ENCODE measurements at regions not wholly inside any gene's neighbourhood (a gene's known extent, or its start where the extent isn't known, plus 50 kb on each side); places are given as distances from the start of the nearest gene placed in this dataset.
A peak's percentile ranks its signal among the peaks of the same experiment; 100 is the strongest.
"Not testable (repeated sequence)": the region's sequence is repeated elsewhere in the genome, so short reads cannot be mapped to it uniquely, and the experiment has no call there.

DNA sequence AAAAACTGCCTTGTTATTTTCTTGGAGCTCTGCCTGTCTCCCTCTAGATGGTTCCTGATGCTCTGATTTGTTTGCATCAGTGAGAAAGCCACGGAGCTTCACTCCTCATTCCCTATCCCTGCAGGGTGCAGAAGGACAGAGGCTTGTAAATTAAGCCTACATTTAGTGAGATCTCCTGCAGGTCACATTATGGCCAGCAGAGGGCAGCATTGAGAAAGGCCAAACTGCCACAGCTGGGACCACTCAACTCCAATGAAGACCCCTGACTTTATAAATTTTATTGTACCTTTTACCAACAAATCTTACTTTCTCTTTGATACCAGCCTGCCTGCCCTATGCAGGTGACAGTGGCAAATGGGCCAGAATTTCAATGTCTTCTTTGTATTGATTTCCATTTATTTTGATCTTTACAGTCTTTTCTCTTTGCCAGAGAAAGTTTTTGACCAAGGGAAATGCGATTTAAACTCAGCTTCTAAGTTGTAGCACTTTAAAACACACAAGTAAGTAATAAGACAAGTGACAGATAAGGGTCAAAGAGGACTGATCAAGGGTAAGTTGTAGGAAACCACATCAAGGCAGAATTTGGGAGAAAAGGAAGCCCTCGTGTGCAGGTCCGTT lies 1029.1 kb upstream of the KLHL29 start:
- peak; percentile 1 for DNase-seq (ENCODE audit: low spot score)

DNA sequence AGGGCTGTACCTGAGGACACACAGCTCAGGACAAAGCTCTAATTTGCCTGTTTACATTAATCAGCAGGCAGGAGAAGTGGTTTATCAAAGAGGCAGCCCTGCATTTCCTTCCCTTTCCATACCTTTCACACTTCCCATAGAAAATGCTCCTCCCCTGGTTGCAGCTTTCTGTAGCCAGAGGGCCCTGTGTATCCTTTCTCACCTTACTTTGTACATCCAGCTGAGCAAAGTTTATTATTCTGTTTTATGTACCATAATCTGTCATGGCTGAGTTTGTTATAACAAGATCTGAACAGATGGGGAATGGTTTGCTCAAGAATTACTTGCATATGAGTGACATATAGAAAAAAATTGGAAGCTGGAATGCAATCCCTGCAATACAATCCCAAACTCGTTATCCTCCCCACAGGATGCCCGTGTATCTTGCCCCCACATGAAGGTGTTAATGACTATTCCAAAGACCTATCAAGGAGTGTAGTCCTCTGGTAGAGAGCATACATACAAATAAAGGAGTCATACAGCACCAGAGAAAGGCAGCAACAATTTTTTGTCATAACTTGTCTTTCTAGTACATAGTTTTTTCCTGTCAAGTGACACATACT lies 1025.8 kb upstream of the KLHL29 start:
- no peak for DNase-seq (ENCODE audit: low spot score)

DNA sequence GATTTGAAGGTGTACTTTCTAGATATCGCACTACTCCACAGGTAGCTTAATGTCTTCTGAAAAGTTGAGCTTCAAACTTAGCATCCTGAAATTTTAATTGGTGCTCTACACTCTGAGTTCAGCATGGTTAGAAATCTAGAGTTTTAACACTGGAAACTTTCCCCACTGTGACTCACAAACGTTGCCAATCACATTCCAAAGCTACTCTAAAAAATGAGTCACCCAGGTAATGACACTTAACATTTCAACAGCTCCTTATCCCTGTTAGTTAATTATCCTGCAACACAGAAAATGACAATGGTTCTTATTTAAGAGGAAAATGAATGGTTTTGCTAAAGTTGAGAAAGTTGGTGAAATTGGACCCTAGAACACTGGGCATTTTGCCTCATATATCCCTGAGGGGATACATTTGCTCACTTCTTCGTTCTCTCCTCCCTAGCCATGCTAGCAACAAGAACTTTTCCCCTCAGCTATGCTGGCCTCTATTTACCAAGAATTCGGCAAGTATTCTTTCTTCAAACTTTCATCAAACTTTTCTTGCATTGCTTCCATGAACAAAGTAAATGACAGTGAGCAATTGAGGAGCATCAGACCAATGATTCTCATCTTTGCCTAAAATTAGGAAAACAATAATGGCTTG lies 1024.1 kb upstream of the KLHL29 start:
- no peak for DNase-seq (ENCODE audit: low spot score)

DNA sequence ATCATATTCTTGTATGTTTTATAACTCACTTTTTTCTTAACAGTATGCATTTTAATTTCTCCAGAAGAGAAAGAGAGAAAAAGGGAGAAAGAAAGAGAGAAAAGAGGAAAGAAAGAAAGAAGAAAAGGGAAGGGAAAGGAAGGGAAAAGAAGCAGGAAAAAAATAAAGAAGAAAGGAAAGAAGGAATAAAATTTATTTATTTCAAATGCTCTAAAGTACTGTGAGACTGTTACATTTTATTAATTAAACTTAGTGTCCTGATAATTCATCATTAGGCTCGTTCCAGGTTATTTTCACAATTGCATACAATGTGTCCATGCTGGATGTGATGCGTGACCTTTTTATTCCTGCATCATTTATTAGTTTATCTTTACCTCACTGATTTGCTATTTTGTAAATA lies 1023.4 kb upstream of the KLHL29 start:
- DNase-seq (ENCODE audit: low spot score) = no peak

DNA sequence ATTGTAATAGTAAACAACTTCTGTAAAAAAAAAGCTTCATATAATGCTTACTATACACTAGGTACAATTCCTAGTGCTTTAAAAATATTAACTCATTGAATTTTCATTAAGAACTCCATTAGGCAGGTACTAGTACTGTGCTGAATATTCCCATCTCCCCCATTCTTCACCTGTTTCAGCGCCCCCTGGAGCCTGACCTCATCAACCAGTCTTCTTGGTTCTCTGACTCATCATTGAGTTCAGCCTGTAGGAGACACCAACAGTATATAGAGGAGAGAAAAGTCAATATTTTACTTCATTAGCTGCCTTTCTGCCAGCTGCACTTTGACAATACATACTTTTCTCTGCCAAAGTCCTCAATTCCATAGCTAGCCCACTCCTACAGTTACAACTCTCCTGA lies 1009.9 kb upstream of the KLHL29 start:
- DNase-seq (ENCODE audit: low spot score) = no peak

DNA sequence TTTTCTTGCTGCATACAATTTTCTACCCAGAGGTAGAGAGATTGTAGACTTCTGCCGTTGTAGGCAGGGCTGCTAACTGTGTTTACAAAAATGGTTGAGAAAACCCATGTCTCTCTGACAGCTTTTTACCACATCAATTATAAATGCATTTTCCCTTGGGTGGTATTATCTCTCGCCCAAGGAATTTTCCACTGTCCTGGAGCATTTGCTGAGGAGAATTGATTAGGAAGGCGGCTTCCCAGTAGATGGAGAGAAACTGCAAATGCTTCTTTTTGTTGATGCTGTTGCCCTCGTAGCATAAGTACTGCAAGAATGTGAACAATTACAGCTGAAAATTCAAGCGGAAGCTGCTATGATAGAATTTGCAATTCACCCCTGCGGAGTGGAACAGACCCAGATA lies 1007.7 kb upstream of the KLHL29 start:
- no peak for DNase-seq (ENCODE audit: low spot score)

DNA sequence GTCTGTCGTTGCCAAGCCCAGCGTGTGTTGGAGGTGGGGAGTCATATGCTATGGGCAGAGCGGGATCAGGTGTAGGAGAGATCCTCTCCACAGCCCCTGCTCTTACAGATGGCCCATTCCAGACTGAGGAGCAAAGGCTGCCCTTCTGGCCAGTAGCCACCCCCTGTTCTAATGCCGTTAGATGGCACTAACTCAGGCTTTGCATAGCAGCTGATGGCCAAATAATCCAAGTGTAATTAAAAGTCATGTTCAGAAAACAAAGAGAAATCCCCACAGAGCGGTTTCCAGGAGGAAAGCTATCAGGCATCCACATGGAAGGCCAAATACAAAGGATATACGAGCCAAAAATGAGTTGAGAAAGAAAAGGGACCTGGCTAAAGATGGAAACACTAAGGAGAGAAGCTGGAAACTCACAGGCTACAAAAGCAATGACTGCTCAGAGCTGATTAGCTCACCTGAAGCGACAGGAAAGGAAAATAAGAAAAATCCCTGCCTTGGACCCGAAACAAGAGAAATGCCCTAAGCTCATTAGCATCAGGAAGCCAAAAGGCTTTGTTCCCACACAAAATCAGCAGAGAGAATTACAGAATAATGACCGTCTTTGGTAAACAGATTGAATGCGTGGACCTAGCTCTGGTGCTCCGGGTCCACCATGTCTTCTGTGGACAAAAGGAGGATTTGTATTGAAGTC lies 1002.4 kb upstream of the KLHL29 start:
- DNase-seq (ENCODE audit: low spot score) = no peak

DNA sequence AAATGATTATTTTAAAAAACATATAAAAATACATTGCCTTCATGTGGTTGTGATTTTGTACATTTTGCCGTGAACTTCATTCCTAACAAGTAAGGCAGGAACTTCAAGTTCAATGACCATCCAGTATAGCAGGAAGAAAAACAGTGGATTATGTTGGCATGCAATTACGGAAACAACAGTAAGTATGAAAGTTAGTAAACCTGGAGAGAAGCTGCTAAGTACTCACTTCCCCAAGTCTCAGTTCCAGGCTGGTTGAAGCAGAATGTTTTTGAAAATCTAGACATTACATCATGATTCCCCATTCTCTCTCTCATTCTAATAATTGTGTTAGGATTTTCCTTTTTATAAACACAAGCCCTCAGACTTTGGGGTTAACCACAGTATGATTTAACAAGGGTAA lies 987.1 kb upstream of the KLHL29 start:
- no peak for DNase-seq (ENCODE audit: low spot score)

DNA sequence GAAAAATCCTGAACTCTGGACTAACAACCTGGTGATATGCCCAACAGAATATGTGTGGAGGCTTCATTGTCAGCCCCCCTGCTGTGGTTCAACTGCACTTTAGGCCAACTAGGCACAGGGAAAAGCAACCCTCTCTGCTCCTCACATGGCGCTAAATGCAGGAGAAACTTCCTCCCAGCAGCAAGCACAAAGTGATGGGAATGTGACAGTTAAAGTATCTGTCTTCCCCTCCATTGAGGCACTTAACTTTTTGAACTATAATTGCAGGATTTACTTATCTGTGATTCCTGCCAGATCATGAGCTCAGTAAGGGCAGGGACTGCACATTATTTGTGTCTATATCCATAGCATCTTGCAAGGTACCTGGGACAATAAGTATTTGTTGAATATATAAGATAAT lies 981.2 kb upstream of the KLHL29 start:
- no peak for DNase-seq (ENCODE audit: low spot score)

DNA sequence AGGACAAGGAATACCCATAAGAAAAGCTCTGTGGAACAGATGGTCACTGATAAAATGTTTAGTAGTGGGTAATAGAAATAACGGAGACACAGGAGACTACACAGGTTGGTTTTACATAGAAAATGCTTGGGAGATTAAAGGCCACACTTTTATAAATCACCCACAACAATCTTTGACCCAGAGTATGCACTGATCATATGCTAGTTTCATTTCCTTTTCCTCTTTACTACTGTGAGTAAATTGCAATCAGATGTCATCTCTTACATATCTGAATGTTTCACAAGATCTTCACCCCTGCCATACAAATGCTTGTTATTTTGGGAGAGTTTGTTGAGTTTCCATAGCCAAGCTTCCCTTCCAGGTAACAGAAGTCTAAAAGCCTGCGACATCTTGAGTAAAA lies 978.4 kb upstream of the KLHL29 start:
- DNase-seq (ENCODE audit: low spot score) = no peak

DNA sequence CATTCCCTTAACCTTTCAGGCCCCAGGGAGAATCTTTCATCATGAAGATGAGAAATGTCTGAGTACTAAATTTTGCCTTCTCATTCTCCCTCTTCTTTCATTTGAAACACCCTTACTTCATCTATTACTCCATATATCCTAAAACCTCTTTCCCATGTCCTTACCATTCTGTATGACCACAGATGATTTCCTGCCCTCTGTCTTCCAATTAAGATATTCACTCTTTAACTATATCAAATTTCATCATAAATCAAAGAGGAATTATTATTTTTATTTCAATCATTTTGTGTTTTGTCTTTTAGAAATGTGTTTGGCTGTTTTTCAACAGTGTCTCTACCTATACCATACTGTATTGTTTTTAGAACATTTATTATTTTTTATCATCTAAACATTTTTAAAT lies 964.9 kb upstream of the KLHL29 start:
- DNase-seq (ENCODE audit: low spot score) = no peak

DNA sequence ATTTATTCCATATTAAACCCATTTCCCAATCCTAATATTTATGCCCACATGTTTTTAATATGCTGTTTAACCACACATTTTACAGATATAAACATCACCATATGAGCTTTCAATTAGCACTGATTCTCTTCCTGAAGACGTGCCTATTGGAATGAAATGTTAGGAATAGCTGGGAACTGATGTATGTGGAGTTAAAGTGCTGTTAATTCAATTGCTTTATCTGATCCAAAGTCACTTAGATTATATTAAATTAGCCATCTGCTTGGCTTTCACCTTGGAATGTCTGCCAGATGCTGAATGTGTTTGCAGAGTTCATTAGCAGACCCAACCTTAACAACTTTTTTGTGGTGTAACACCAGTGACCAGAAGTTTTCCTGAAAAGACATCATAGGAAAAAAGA lies 942.9 kb upstream of the KLHL29 start:
- no peak for DNase-seq (ENCODE audit: low spot score)

DNA sequence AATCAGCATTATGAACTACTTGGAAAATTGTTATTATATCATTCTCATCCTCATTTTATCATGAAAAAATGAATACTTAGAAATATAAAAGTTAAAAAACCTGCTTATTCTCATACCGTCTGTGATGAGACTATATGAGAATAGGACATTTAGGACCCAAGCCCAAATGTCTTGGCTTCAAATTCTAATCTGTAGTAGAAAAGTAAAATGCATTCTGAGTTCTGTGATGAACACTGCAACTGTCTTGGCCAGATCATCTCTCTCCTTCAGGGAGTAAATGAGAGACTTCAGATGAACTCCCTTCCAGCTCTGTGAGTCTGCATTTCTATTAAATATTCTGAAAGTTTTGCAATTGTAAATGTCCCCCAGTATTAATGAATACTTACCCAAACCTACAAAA lies 940.7 kb upstream of the KLHL29 start:
- no peak for DNase-seq (ENCODE audit: low spot score)

DNA sequence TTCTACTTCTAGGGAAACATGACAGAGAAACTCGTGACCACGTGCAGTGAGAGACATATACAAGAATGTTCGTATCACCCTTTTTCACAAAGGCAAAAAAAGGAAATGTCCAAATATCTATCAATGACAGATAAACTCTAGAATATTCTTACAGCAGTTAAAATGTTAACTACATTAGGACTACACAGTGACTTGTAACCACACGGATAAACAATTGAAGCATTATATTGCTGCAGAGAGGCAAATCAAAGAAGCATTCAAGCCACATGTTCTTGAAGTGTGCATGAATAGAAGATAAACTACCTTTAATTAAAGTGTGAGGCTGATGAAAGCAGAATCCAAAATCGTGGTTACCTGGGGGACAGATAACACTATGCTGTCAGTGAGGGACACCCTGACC lies 935.3 kb upstream of the KLHL29 start:
- no peak for DNase-seq (ENCODE audit: low spot score)

DNA sequence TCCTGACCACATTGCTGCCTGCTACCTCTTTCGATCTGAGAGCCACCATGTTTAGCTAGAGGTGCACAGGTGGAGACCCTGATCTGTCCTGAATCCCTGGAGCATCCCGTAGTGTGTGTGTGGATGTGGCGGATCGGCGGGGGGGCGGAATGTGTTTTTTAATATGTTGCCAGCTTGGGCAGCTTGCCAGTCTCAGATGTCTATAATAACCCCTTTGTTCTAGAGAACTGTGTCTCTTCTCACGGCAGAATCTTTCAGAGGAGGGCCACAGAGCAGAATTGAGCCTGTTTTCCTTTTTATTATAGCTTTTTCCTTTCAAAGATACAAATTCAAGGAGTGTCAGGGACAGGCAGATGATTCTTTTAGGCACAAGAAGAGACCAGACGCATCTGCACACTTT lies 934.1 kb upstream of the KLHL29 start:
- DNase-seq (ENCODE audit: low spot score) = no peak

DNA sequence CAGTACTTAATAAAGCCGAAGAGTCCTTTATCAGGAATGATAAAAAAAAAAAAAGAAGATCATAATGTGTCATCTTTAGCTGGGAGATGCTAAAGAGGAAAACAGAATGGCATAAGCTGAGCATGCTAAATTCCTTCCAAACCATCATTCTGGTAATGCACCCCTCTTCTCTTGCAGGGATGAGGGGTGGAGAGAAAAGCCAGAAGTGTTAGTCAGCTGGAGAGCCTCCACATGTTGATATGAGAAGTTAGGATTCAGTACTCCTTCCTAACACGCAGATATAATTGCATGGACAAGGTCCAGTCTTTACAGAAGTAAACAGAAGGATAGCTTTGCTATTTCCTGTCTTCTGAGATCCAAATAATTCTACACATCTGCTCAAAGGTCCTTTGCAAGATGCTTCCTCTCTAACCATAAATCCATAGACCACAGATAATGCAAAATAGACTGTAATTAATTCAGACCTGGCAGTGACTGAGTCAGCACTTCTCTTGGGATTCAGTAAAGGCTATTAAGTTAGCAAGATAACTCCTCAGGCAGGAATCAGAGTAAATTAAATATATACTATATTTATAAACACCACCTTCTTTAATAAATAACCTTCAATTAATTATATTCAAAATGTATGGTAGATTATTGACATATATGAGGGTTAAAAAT lies 930.0 kb upstream of the KLHL29 start:
- no peak for DNase-seq (ENCODE audit: low spot score)

DNA sequence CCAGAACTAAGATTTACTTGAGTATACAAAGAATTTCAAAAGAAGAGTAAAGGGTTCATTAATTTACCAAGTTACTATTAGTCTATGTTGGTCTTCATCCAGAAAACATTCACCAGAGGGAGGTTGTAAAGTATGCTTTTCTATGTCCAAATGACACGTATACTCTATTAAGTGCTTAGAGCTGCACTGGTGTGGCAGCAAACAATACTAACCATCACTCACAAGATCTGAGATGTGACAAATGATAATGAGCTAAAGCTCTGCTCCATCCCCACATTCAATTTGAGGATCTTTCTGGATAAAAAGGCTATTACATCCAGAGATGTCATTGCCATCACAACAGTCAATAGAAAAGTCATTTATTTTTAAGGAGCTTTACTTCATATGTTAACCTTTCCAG lies 926.5 kb upstream of the KLHL29 start:
- DNase-seq (ENCODE audit: low spot score) = no peak

DNA sequence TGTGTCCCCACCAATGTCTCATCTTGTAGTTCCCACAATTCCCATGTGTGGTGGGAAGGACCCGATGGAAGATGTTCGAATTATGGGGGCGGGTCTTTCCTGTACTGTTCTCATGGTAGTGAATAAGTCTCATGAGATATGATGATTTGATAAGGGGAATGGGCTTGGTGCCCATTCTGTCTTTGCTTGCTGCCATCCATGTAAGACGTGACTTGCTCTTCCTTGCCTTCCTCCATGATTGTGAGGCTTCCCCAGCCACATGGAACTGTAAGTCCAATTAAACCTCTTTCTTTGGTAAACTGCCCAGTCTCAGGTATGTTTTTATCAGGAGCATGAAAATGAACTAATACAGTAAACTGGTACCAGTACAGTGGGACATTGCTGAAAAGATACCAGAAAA lies 909.9 kb upstream of the KLHL29 start:
- DNase-seq (ENCODE audit: low spot score) = not testable (repeated sequence)

DNA sequence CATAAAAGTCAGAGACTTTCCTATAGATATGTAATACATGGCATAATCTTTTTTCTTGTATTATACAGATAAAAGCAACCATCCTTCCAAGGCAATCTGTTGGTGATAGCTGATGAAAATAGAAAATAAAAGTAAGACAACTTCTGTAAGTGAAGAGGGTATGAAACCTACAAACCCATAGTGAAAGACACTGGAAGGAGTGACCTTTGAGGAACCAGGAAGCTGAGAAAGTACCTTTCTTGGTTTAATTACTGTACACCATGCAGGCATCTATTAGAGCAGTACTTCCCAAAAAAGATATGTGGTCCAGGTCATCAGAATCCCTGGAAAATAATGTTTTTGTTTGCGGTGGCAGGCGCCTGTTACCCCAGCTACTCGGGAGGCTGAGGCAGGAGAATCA lies 906.6 kb upstream of the KLHL29 start:
- DNase-seq (ENCODE audit: low spot score) = no peak

DNA sequence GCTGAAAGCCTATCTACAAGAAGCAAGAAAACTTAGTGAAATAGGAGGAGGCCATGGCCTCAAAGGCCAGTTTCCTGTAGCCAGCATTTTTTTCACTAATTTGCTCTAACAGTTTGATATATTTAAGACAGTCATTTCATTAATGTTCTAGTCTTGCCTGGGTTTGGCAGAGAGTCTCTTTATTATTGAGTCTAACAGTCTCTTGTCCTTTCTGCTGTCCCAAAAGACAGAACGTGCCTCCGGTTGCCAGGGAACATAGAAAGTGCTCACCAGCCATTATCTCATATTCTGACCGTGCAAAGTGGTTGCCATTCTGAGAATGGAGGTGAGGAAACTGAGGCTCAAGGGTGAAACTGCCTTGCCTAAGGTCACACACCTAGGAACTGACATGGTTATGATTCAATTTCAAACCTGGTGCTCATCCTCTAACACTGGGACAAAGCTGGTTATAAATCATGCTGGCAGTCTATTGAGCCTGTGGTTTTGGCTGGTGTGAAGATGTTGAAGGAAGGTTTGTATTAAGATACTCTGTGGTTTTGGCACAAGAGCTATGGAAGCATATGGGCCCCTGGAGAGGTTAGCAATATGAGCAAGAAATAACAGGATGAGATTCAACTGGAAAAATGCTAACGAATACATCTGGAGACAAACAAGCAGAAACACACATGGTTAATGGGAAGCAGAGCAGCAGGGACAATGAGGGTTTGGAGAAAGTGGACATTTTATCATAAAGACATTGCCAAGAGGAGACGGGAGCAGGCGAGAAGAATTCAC lies 903.3 kb upstream of the KLHL29 start:
- no peak for DNase-seq (ENCODE audit: low spot score)

DNA sequence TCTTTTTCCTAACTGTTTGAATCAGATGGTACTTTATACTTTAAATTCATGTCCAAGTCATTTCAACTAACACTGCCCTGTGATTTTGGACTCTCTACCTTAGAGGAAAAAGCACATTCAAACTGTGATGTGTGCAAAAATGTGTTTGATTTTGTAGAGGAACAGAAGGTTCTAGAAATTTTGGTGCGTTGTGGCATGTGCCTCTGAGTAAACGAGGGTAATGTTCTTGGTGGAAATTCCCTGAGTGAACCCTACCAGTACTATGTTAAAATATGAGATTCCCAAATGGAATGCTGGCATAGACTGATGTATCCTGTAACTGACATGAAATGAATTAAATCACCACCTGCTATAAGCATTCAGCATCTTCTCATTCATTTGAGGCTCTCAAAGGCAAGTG lies 901.9 kb upstream of the KLHL29 start:
- no peak for DNase-seq (ENCODE audit: low spot score)

DNA sequence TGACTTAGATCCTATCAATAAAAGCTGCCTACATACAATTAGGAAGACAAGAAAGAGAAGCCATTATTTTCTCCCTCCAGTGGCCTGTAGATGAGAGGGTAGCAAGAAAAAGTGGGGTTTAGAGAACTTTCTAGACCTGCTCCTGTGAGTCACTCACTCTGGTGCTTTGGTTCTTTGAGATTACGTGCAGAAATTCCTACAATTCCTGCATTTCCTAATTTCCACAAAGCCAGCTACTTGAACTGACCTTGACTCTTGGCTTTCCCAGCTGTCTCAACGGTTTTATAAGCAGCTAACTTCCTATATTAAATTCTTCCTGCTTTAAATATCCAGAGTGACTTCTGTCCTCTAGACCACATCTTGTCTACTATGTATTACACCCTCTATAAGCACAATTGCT lies 899.5 kb upstream of the KLHL29 start:
- no peak for DNase-seq (ENCODE audit: low spot score)

Measured in CD4-positive, alpha-beta T cell treated with Interleukin-6 at 100 ng/mL for 8 hours (primary cell).